ENCODE measurements at regions not wholly inside any gene's neighbourhood (a gene's known extent, or its start where the extent isn't known, plus 50 kb on each side); places are given as distances from the start of the nearest gene placed in this dataset.

DNA sequence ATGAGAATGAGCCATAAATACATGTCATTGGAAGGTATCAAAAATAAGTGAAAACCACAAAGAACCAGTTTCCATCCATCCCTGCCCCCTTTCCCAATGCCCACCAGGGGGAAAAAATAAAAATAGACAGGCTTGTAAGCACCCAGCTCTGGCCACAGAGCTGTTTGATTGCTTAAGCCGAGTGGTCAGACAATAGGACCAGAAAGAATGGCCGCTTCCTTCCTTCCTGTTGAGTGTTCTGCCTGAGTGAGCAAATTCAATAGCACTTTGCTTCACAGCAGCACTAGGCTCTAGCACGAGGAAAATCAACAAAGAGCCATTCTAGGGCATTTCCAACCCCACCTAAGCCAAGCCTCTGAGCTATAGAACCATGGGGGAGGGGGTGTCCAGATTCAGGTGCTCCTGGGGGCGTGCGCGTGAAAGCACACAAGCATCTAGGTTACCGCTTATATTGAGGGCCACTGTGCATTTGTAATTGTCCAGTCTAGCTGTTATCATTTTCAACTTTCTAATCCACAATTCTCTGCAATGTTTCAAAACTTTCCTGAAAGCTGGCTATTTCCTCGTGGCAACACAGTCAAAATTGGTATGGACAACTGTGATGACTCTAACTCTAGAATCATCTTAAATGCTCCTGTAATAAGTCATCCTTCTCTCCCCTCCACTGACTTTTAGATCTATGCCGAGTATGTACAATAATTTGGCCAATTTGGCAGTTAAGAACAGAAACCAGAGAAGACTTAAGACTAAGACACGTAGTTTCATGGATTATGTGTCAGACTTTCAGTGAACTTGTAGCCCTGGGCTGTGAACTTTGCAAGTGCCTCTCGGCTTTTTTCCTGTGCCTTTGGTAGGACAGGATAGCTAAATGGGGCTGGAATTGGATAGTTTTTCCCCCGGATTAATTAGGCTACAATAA is 64.3 kb downstream of the SPRY2 start (continued):
- TF ChIP-seq TARDBP (IDR thresholded peaks at IDR 0.05; ENCODE audit: borderline replicate concordance) (no peak), MTA2 (IDR thresholded peaks at IDR 0.05; ENCODE audit: low read depth) (0 out of 2 replicates have a peak, but pooled peaks have one; percentile 32), NBN (IDR thresholded peaks at IDR 0.05) (0 out of 2 replicates have a peak, but pooled peaks have one; percentile 26), SIX5 (IDR thresholded peaks at IDR 0.05; ENCODE audit: low read depth, low read length, severe bottlenecking) (no peak), CHD2 (IDR thresholded peaks at IDR 0.05; ENCODE audit: borderline replicate concordance, low read depth, low read length) (peak; percentile 50; the same call in 1 of the 2 replicates)
- TF ChIP-seq, protein P1, sequence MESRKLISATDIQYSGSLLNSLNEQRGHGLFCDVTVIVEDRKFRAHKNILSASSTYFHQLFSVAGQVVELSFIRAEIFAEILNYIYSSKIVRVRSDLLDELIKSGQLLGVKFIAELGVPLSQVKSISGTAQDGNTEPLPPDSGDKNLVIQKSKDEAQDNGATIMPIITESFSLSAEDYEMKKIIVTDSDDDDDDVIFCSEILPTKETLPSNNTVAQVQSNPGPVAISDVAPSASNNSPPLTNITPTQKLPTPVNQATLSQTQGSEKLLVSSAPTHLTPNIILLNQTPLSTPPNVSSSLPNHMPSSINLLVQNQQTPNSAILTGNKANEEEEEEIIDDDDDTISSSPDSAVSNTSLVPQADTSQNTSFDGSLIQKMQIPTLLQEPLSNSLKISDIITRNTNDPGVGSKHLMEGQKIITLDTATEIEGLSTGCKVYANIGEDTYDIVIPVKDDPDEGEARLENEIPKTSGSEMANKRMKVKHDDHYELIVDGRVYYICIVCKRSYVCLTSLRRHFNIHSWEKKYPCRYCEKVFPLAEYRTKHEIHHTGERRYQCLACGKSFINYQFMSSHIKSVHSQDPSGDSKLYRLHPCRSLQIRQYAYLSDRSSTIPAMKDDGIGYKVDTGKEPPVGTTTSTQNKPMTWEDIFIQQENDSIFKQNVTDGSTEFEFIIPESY (IDR thresholded peaks at IDR 0.05), result peak; percentile 90

DNA sequence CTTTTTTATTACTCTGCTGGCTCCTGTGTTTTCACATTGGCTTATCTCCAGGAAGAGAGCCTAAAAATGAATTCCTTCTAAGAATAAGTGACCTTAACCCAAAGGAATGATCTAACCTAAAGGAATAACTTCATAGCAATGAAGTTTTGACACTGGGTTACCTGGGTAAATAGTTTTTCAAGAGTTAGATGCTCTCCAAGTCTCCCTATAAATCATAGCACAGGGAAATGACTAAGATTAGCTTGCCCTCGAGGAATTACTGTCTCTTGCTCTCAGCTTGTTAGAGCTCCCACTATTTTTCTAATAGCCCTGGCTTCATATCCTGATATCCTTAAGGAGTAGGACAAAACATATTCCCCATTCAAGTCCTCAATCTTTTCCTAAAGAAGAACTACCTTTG is 66.3 kb downstream of the SPRY2 start:
- no peak for DNase-seq (ENCODE audit: low read depth, low spot score)
- SMC1A ChIA-PET (ENCODE audit: uncharacterized antibody, unreplicated experiment), result interaction anchor here (1.1 to 2.8 kb wide), 5 partner anchors 10 to 499 kb away, joined by 3 to 8 read pairs (median 7); no protein-coding TSS in a partner anchor
- H3K4me3 ChIP-seq, result no peak overlapping the region
- RAD21 ChIA-PET (ENCODE audit: unreplicated experiment), result interaction anchor here (1.8 kb wide), 1 partner anchor 38 kb away, joined by 4 read pairs; no protein-coding TSS in a partner anchor
- peaks cover 4% of the 10 kb centered on the region for H3K4me1 ChIP-seq (ENCODE audit: control insufficient read depth, insufficient read depth, low read length)
- BruUV-seq (replicated peaks), result no TSS peak
- no peaks in the 10 kb centered on the region; the same call in 2 of the 3 replicates for H3K9me3 ChIP-seq (replicated peaks; ENCODE audit: control insufficient read depth, insufficient read depth, low read length)
- H3K36me3 ChIP-seq (ENCODE audit: control insufficient read depth in 2 of 2, insufficient read depth in 2 of 2, low read length in 1 of 2), result no peaks in the 10 kb centered on the region
- CTCF ChIA-PET, result no interaction called here
- H3K79me2 ChIP-seq (ENCODE audit: control insufficient read depth, insufficient read depth, low read length), result no peaks in the 10 kb centered on the region
- in situ Hi-C loops (cut with MboI), result no loop called here
- no peak overlapping the region for H3K9ac ChIP-seq (ENCODE audit: control insufficient read depth, insufficient read depth, low read length)
- no peaks in the 10 kb centered on the region for H4K20me1 ChIP-seq (ENCODE audit: control insufficient read depth, insufficient read depth)
- H3K4me2 ChIP-seq (ENCODE audit: control insufficient read depth, insufficient read depth), result no peak overlapping the region
- FAIRE-seq, result no peak
- H3K27ac ChIP-seq (ENCODE audit: control insufficient read depth, insufficient read depth), result no peak overlapping the region
- H2AFZ ChIP-seq (ENCODE audit: control insufficient read depth, low read depth, low read length), result no peak overlapping the region
- intact Hi-C loops (cut with micrococcal nuclease; ENCODE audit: unreplicated experiment), result no loop called here
- no peaks in the 10 kb centered on the region for H3K27me3 ChIP-seq (replicated peaks in 1 of 2; ENCODE audit: control insufficient read depth in 2 of 2, insufficient read depth in 2 of 2, low read length in 1 of 2)
- ATAC-seq, result no peak
- TF ChIP-seq, protein P2, sequence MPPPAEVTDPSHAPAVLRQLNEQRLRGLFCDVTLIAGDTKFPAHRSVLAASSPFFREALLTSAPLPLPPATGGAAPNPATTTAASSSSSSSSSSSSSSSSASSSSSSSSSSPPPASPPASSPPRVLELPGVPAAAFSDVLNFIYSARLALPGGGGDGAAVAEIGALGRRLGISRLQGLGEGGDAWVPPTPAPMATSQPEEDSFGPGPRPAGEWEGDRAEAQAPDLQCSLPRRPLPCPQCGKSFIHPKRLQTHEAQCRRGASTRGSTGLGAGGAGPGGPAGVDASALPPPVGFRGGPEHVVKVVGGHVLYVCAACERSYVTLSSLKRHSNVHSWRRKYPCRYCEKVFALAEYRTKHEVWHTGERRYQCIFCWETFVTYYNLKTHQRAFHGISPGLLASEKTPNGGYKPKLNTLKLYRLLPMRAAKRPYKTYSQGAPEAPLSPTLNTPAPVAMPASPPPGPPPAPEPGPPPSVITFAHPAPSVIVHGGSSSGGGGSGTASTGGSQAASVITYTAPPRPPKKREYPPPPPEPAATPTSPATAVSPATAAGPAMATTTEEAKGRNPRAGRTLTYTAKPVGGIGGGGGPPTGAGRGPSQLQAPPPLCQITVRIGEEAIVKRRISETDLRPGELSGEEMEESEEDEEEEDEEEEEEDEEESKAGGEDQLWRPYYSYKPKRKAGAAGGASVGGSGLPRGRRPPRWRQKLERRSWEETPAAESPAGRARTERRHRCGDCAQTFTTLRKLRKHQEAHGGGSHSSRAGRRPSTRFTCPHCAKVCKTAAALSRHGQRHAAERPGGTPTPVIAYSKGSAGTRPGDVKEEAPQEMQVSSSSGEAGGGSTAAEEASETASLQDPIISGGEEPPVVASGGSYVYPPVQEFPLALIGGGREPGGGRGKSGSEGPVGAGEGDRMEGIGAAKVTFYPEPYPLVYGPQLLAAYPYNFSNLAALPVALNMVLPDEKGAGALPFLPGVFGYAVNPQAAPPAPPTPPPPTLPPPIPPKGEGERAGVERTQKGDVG (CRISPR knock-in tag; IDR thresholded peaks at IDR 0.05), result no peak
- TF ChIP-seq ZNF274 (IDR thresholded peaks at IDR 0.05; ENCODE audit: insufficient read depth, insufficient read length) (no peak), SIX5 (IDR thresholded peaks at IDR 0.05; ENCODE audit: low read depth, low read length, severe bottlenecking) (no peak), POLR2A (IDR thresholded peaks at IDR 0.05; ENCODE audit: low read depth, low read length) (no peak), POU2F2 (IDR thresholded peaks at IDR 0.05; ENCODE audit: borderline replicate concordance, low read depth, low read length) (no peak)
- POLR2A ChIA-PET, result no interaction called here
- WGBS (ENCODE audit: insufficient coverage, insufficient replicate concordance, low lambda C conversion rate, missing lambda C conversion rate), result 0% methylated on average over 1 of the region's 1 CpG

Data from GM12878 (cell line).